Neural cell (in vitro differentiated cells): ENCODE measurements at regions not wholly inside any gene's neighbourhood (a gene's known extent, or its start where the extent isn't known, plus 50 kb on each side); places are given as distances from the start of the nearest gene placed in this dataset.

Experiments used
- H2AFZ ChIP-seq: fragments of 200-600, 300-800 bp; sonication (generic), shearing (Covaris generic); 2 replicates; pipeline ENCODE4 v1.6.0; 2014; ENCODE audit warnings: low read depth, mild to moderate bottlenecking, antibody characterized with exemption, low read length, moderate library complexity
- H3F3A ChIP-seq: fragments of 200-600 bp; shearing (Covaris generic); 2 replicates; pipeline ENCODE4 v1.6.1; 2016; ENCODE audit warnings: mild to moderate bottlenecking, moderate library complexity, mixed read lengths, antibody characterized with exemption, low read length; ENCODE audit not compliant: insufficient read depth, poor library complexity, severe bottlenecking
- H3K27ac ChIP-seq: fragments of 200-600, 300-800 bp; sonication (generic), shearing (Covaris generic); 2 replicates; pipeline ENCODE4 v1.5.1; 2014; ENCODE audit warnings: mild to moderate bottlenecking, low read length, moderate library complexity
- H3K27me3 ChIP-seq: fragments of 300-800, 200-600 bp; sonication (generic), shearing (Covaris generic); 2 replicates; pipeline ENCODE4 v1.6.0; 2014; ENCODE audit warnings: mild to moderate bottlenecking, low read depth, low read length, moderate library complexity; ENCODE audit not compliant: insufficient read depth
- H3K36me3 ChIP-seq: fragments of 300-800, 200-600 bp; sonication (generic), shearing (Covaris generic); 2 replicates; pipeline ENCODE4 v1.5.1; 2014; ENCODE audit warnings: mild to moderate bottlenecking, antibody characterized with exemption, low read length, moderate library complexity; ENCODE audit not compliant: insufficient read depth
- H3K4me2 ChIP-seq: fragments of 300-800, 200-600 bp; sonication (generic), shearing (Covaris generic); 2 replicates; pipeline ENCODE4 v1.6.0; 2014; ENCODE audit warnings: mild to moderate bottlenecking, low read length
- H3K4me3 ChIP-seq: fragments of 300-800, 200-600 bp; sonication (generic), shearing (Covaris generic); 2 replicates; pipeline ENCODE4 v1.5.1; 2014; ENCODE audit warnings: mild to moderate bottlenecking, low read length, moderate library complexity
- H3K79me2 ChIP-seq: fragments of 200-600 bp; shearing (Covaris generic); replicated peaks from 2 replicates; pipeline ENCODE4 v1.6.0; 2014; ENCODE audit warnings: mild to moderate bottlenecking, low read length, moderate library complexity; ENCODE audit not compliant: insufficient read depth
- H3K9ac ChIP-seq: fragments of 300-800, 200-600 bp; sonication (generic), shearing (Covaris generic); 2 replicates; pipeline ENCODE4 v1.6.1; 2016; ENCODE audit warnings: mild to moderate bottlenecking, low read length, mixed read lengths
- H3K9me2 ChIP-seq: fragments of 200-600 bp; shearing (Covaris generic); 2 replicates; pipeline ENCODE4 v1.6.1; 2016; ENCODE audit warnings: mild to moderate bottlenecking, low read length, mixed read lengths; ENCODE audit not compliant: insufficient read depth
- H3K9me3 ChIP-seq: fragments of 200-600, 300-800 bp; sonication (generic), shearing (Covaris generic); 2 replicates; pipeline ENCODE4 v1.6.1; 2016; ENCODE audit warnings: mild to moderate bottlenecking, mixed run types, low read length, moderate library complexity, mixed read lengths
- H4K20me1 ChIP-seq: fragments of 200-600 bp; shearing (Covaris generic); 2 replicates; pipeline ENCODE4 v1.6.1; 2016; ENCODE audit warnings: mild to moderate bottlenecking, mixed run types; ENCODE audit not compliant: insufficient read depth
- CTCF ChIP-seq: fragments of 450-650 bp; IDR thresholded peaks from 2 replicates; pipeline ENCODE4 v1.5.1; 2014; ENCODE audit warnings: antibody characterized with exemption, mild to moderate bottlenecking, moderate library complexity; ENCODE audit not compliant: poor library complexity, severe bottlenecking
- EP300 ChIP-seq: fragments of 450-650 bp; conservative IDR thresholded peaks from 2 replicates; pipeline ENCODE4 v1.6.1; 2014; ENCODE audit warnings: antibody characterized with exemption, mild to moderate bottlenecking, moderate library complexity; ENCODE audit not compliant: poor library complexity, severe bottlenecking
- EZH2 ChIP-seq: fragments of 200-600, 300-800 bp; shearing (Covaris generic), sonication (generic); IDR thresholded peaks from 2 replicates; pipeline ENCODE4 v1.6.1; 2014; ENCODE audit warnings: antibody characterized with exemption, low read length, borderline replicate concordance, mild to moderate bottlenecking; ENCODE audit not compliant: insufficient read depth, poor library complexity, severe bottlenecking
- MXI1 ChIP-seq: fragments of 450-650 bp; conservative IDR thresholded peaks from 2 replicates; pipeline ENCODE4 v1.6.1; 2014; ENCODE audit warnings: antibody characterized with exemption, mild to moderate bottlenecking; ENCODE audit not compliant: poor library complexity, severe bottlenecking
- POLR2AphosphoS5 ChIP-seq: IDR thresholded peaks from 2 replicates; pipeline ENCODE4 v1.6.1; 2012
- RAD21 ChIP-seq: fragments of 450-650 bp; conservative IDR thresholded peaks from 2 replicates; pipeline ENCODE4 v1.6.1; 2014; ENCODE audit warnings: antibody characterized with exemption, mild to moderate bottlenecking, moderate library complexity
- REST ChIP-seq: IDR thresholded peaks from 2 replicates; pipeline ENCODE4 v1.6.1; 2012; ENCODE audit warnings: borderline replicate concordance
- SMC3 ChIP-seq: fragments of 450-650 bp; conservative IDR thresholded peaks from 2 replicates; pipeline ENCODE4 v1.6.1; 2014; ENCODE audit warnings: antibody characterized with exemption, mild to moderate bottlenecking, moderate library complexity; ENCODE audit not compliant: poor library complexity
- TAF1 ChIP-seq: IDR thresholded peaks from 2 replicates; pipeline ENCODE4 v1.6.1; 2012; ENCODE audit warnings: low read depth

GRCh38 chr4:56286763-56287162 lies 100.5 kb downstream of the AASDH start:
- no peak for TF ChIP-seq POLR2AphosphoS5
- no peak overlapping the region for H3K27ac ChIP-seq
- no peaks in the 10 kb centered on the region for H3F3A ChIP-seq
- H3K4me2 ChIP-seq: no peak overlapping the region
- H2AFZ ChIP-seq: no peak overlapping the region
- no peaks in the 10 kb centered on the region for H3K36me3 ChIP-seq
- H4K20me1 ChIP-seq: no peaks in the 10 kb centered on the region
- no peak overlapping the region for H3K9ac ChIP-seq
- no peaks in the 10 kb centered on the region for H3K79me2 ChIP-seq
- no peaks in the 10 kb centered on the region for H3K27me3 ChIP-seq
- no peaks in the 10 kb centered on the region for H3K9me2 ChIP-seq
- H3K9me3 ChIP-seq: no peaks in the 10 kb centered on the region
- no peak overlapping the region for H3K4me3 ChIP-seq

DNA sequence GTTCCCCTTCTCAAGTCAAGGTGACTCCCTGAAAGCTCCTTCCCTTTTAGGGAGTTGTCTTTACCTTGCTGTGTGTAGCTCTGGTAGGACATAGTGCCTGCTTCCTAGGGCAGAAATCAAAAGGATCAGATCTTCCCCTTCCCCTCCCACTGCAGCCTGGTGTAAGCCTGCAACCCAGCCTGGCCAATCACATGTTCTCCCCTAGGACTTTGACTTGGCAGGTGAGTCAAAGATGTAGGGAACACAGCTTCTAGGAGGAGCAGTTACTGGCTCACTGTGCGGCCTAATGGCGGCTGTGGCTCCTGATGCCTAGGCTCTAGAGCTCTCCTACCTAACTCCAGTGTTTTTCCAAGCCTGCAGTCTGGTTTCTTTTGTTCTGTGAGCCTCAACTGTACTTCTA lies 103.9 kb downstream of the AASDH start:
- Histone ChIP-seq H3K9ac (no peak overlapping the region), H3K9me3 (no peaks in the 10 kb centered on the region), H3F3A (no peaks in the 10 kb centered on the region), H3K27me3 (no peaks in the 10 kb centered on the region), H3K9me2 (no peaks in the 10 kb centered on the region), H3K4me2 (no peak overlapping the region), H3K79me2 (no peaks in the 10 kb centered on the region), H2AFZ (no peak overlapping the region), H3K27ac (no peak overlapping the region), H3K4me3 (no peak overlapping the region), H4K20me1 (no peaks in the 10 kb centered on the region), H3K36me3 (no peaks in the 10 kb centered on the region)
- TF ChIP-seq RAD21 (no peak), TAF1 (no peak), EZH2 (no peak), MXI1 (no peak), REST (no peak), EP300 (no peak), POLR2AphosphoS5 (no peak), CTCF (no peak), SMC3 (no peak)

GRCh38 chr4:56282004-56282403 lies 105.3 kb downstream of the AASDH start:
- Histone ChIP-seq H3K36me3 (no peaks in the 10 kb centered on the region), H3K27ac (no peak overlapping the region), H3K79me2 (no peaks in the 10 kb centered on the region), H3K9ac (no peak overlapping the region), H3K4me2 (no peak overlapping the region), H4K20me1 (no peaks in the 10 kb centered on the region), H3F3A (no peaks in the 10 kb centered on the region), H3K9me3 (no peaks in the 10 kb centered on the region), H2AFZ (no peak overlapping the region), H3K27me3 (no peaks in the 10 kb centered on the region), H3K9me2 (no peaks in the 10 kb centered on the region), H3K4me3 (no peak overlapping the region)
- TF ChIP-seq TAF1 (no peak), MXI1 (no peak), CTCF (no peak), EZH2 (no peak), EP300 (no peak), RAD21 (no peak), REST (no peak), POLR2AphosphoS5 (no peak), SMC3 (no peak)
